ENCODE measurements at regions not wholly inside any gene's neighbourhood (a gene's known extent, or its start where the extent isn't known, plus 50 kb on each side); places are given as distances from the start of the nearest gene placed in this dataset.

GRCh38 chr22:22129387-22129786 is 115.2 kb upstream of the VPREB1 start:
- Mint-ChIP-seq H3K4me1 (ENCODE audit: low read depth) (peaks cover 12% of the 10 kb centered on the region), H3K4me3 (no peak overlapping the region), H3K9me3 (no peaks in the 10 kb centered on the region), H3K36me3 (ENCODE audit: insufficient read depth in 2 of 2) (no peaks in the 10 kb centered on the region), H3K27me3 (ENCODE audit: low read depth) (peaks cover 13% of the 10 kb centered on the region), H3K27ac (no peak overlapping the region)
- DNase-seq = no peak
- no peak for ATAC-seq (replicated peaks in 1 of 2)

- no peak overlapping the region for H3K4me3 Mint-ChIP-seq
- peaks cover 12% of the 10 kb centered on the region for H3K4me1 Mint-ChIP-seq (ENCODE audit: low read depth)
- H3K36me3 Mint-ChIP-seq (ENCODE audit: insufficient read depth in 2 of 2) = no peaks in the 10 kb centered on the region
- H3K9me3 Mint-ChIP-seq = no peaks in the 10 kb centered on the region
- no peak for ATAC-seq (replicated peaks in 1 of 2)
- peaks cover 18% of the 10 kb centered on the region for H3K27me3 Mint-ChIP-seq (ENCODE audit: low read depth)
- no peak for DNase-seq
- no peak overlapping the region for H3K27ac Mint-ChIP-seq
These were observed 116.1 kb upstream of the VPREB1 start for GRCh38 chr22:22128440-22128839.

GRCh38 chr22:22127100-22127499 is 117.5 kb upstream of the VPREB1 start:
- ATAC-seq (replicated peaks in 1 of 2) (no peak), DNase-seq (no peak)
- Mint-ChIP-seq H3K27ac (no peak overlapping the region), H3K9me3 (no peaks in the 10 kb centered on the region), H3K4me3 (no peak overlapping the region), H3K27me3 (ENCODE audit: low read depth) (peaks cover 30% of the 10 kb centered on the region), H3K4me1 (ENCODE audit: low read depth) (peaks cover 12% of the 10 kb centered on the region), H3K36me3 (ENCODE audit: insufficient read depth in 2 of 2) (no peaks in the 10 kb centered on the region)

- Mint-ChIP-seq H3K36me3 (ENCODE audit: insufficient read depth in 2 of 2) (no peaks in the 10 kb centered on the region), H3K4me3 (no peak overlapping the region), H3K27ac (no peak overlapping the region), H3K4me1 (ENCODE audit: low read depth) (peaks cover 1% of the 10 kb centered on the region), H3K27me3 (ENCODE audit: low read depth) (peaks cover 30% of the 10 kb centered on the region), H3K9me3 (no peaks in the 10 kb centered on the region)
- ATAC-seq (replicated peaks in 1 of 2) (no peak), DNase-seq (no peak)
These were observed 118.8 kb upstream of the VPREB1 start for GRCh38 chr22:22125579-22126468.

- Mint-ChIP-seq H3K36me3 (ENCODE audit: insufficient read depth in 2 of 2) (no peaks in the 10 kb centered on the region), H3K27me3 (ENCODE audit: low read depth) (peaks cover 30% of the 10 kb centered on the region), H3K9me3 (no peaks in the 10 kb centered on the region), H3K27ac (no peak overlapping the region), H3K4me1 (ENCODE audit: low read depth) (no peaks in the 10 kb centered on the region), H3K4me3 (no peak overlapping the region)
- ATAC-seq (replicated peaks in 1 of 2) (no peak), DNase-seq (no peak)
These were observed 119.5 kb upstream of the VPREB1 start for GRCh38 chr22:22125028-22125578.

GRCh38 chr22:22124374-22124773 is 120.2 kb upstream of the VPREB1 start:
- Mint-ChIP-seq H3K4me1 (ENCODE audit: low read depth) (no peaks in the 10 kb centered on the region), H3K36me3 (ENCODE audit: insufficient read depth in 2 of 2) (no peaks in the 10 kb centered on the region), H3K27ac (no peak overlapping the region), H3K4me3 (no peak overlapping the region), H3K27me3 (ENCODE audit: low read depth) (peaks cover 31% of the 10 kb centered on the region), H3K9me3 (no peaks in the 10 kb centered on the region)
- ATAC-seq (replicated peaks in 1 of 2) (no peak), DNase-seq (no peak)

- no peaks in the 10 kb centered on the region for H3K36me3 Mint-ChIP-seq (ENCODE audit: insufficient read depth in 2 of 2)
- H3K27ac Mint-ChIP-seq = no peak overlapping the region
- H3K27me3 Mint-ChIP-seq (ENCODE audit: low read depth) = peaks cover 31% of the 10 kb centered on the region
- no peak overlapping the region for H3K4me3 Mint-ChIP-seq
- no peaks in the 10 kb centered on the region for H3K4me1 Mint-ChIP-seq (ENCODE audit: low read depth)
- no peak for ATAC-seq (replicated peaks in 1 of 2)
- no peak for DNase-seq
- no peaks in the 10 kb centered on the region for H3K9me3 Mint-ChIP-seq
These were observed 120.7 kb upstream of the VPREB1 start for GRCh38 chr22:22123960-22124278.

- Mint-ChIP-seq H3K36me3 (ENCODE audit: insufficient read depth in 2 of 2) (no peaks in the 10 kb centered on the region), H3K4me3 (no peak overlapping the region), H3K27ac (no peak overlapping the region), H3K9me3 (no peaks in the 10 kb centered on the region), H3K4me1 (ENCODE audit: low read depth) (peaks cover 5% of the 10 kb centered on the region), H3K27me3 (ENCODE audit: low read depth) (peaks cover 31% of the 10 kb centered on the region)
- DNase-seq (no peak), ATAC-seq (replicated peaks in 1 of 2) (no peak)
These were observed 121.2 kb upstream of the VPREB1 start for GRCh38 chr22:22123118-22123959.

- DNase-seq (no peak), ATAC-seq (replicated peaks in 1 of 2) (no peak)
- H3K27ac Mint-ChIP-seq = no peak overlapping the region
- no peaks in the 10 kb centered on the region for H3K36me3 Mint-ChIP-seq (ENCODE audit: insufficient read depth in 2 of 2)
- peaks cover 31% of the 10 kb centered on the region for H3K27me3 Mint-ChIP-seq (ENCODE audit: low read depth)
- H3K9me3 Mint-ChIP-seq = no peaks in the 10 kb centered on the region
- peaks cover 8% of the 10 kb centered on the region for H3K4me1 Mint-ChIP-seq (ENCODE audit: low read depth)
- no peak overlapping the region for H3K4me3 Mint-ChIP-seq
These were observed 122.1 kb upstream of the VPREB1 start for GRCh38 chr22:22122348-22123117.

GRCh38 chr22:22121445-22121844 is 123.1 kb upstream of the VPREB1 start:
- DNase-seq (no peak), ATAC-seq (replicated peaks in 1 of 2) (no peak)
- Mint-ChIP-seq H3K27me3 (ENCODE audit: low read depth) (peaks cover 31% of the 10 kb centered on the region), H3K36me3 (ENCODE audit: insufficient read depth in 2 of 2) (no peaks in the 10 kb centered on the region), H3K9me3 (no peaks in the 10 kb centered on the region), H3K4me3 (no peak overlapping the region), H3K4me1 (ENCODE audit: low read depth) (peaks cover 8% of the 10 kb centered on the region), H3K27ac (no peak overlapping the region)

GRCh38 chr22:22120160-22120559 is 124.4 kb upstream of the VPREB1 start:
- Mint-ChIP-seq H3K4me3 (no peak overlapping the region), H3K9me3 (no peaks in the 10 kb centered on the region), H3K4me1 (ENCODE audit: low read depth) (peaks cover 8% of the 10 kb centered on the region), H3K36me3 (ENCODE audit: insufficient read depth in 2 of 2) (no peaks in the 10 kb centered on the region), H3K27ac (no peak overlapping the region), H3K27me3 (ENCODE audit: low read depth) (peaks cover 31% of the 10 kb centered on the region)
- DNase-seq (no peak), ATAC-seq (replicated peaks in 1 of 2) (no peak)

GRCh38 chr22:22118987-22119386 is 125.6 kb upstream of the VPREB1 start:
- Mint-ChIP-seq H3K4me3 (no peak overlapping the region), H3K36me3 (ENCODE audit: insufficient read depth in 2 of 2) (no peaks in the 10 kb centered on the region), H3K9me3 (no peaks in the 10 kb centered on the region), H3K4me1 (ENCODE audit: low read depth) (peaks cover 8% of the 10 kb centered on the region), H3K27me3 (ENCODE audit: low read depth) (peaks cover 31% of the 10 kb centered on the region), H3K27ac (no peak overlapping the region)
- DNase-seq = no peak
- no peak for ATAC-seq (replicated peaks in 1 of 2)
